ENCODE measurements at regions not wholly inside any gene's neighbourhood (a gene's known extent, or its start where the extent isn't known, plus 50 kb on each side); places are given as distances from the start of the nearest gene placed in this dataset.
A peak's percentile ranks its signal among the peaks of the same experiment; 100 is the strongest.

DNA sequence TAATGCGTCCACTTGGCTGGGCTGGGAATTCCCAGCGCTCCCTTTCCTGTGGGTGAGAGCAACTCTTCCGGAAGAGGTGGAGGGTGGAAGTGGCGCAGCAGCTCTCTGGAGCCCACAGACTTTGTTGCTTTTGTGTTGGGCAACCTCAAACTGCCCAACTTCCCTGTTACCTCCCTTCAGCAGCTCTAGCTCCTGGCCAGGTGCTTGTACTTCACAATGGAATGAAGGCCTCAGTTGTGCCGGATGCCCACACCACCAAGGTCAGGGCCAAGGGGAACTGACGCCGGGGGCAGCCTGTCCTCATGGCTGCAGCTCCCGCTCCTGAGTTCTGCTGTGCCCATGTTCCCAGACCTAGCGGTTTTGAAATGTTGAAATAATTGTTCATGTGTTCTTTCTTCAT is 322.9 kb downstream of the GALR1 start:
- no peak for DNase-seq (ENCODE audit: low spot score)

DNA sequence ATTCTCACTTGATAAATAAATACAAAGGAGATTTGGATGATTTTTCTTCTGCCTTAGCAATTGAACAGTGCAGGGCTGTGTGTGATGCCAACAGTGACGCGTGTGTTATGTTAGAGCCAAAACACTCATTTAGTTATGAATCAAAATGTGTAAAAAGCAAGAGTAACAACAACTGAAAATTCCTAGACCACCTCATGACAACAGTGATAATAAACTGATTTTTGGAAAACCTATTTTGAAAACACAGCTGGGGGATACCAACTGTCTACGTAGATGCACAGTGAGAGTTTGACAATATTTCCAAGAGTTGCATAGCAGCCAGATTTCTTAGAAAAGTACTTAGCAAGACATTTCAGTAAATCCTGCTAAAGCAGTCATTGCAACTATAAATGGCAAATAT is 323.9 kb downstream of the GALR1 start:
- no peak for DNase-seq (ENCODE audit: low spot score)

- DNase-seq (ENCODE audit: low spot score), result peak; percentile 3
Measured at GRCh38 chr18:77590943-77591515, 341.4 kb downstream of the GALR1 start.

DNA sequence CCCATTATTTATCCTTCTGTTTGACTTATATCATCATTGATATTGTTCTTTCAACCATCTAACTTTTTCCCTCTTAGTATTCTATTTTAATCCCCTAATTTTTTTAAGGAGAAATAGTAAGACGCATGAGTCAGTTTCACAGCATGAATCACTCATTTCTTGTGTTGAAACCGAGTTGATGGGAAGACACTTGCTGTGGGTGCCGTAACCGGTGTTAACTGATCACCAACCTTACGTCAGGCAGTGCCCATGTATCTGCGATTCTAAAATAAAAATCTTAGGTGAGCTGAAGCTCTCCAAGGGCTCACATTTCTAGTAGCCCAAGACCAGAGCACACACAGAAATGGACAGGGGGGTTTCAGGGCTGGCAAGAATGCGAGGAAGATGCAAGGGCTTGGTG is 348.1 kb downstream of the GALR1 start:
- peak; percentile 3 for DNase-seq (ENCODE audit: low spot score)

DNA sequence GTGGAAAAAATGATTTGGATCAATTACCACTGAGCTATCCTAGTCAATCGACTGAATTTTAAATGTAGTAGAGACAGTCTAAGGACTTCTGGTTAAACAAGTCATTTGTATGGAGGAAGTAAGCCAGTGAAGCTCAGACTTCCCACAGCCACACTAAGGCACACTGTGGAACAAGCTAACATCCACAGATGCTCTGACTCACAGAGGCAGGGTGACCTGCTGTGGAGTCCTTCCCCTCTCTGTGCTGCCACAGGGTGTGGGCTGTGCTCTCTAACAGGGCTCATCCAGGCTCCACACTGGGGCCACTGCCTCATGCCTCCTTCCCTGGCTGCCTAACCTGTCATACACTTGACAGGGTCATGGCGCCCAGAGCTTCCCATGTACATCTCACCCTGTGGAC is 351.0 kb downstream of the GALR1 start:
- DNase-seq (ENCODE audit: low spot score), result no peak

DNA sequence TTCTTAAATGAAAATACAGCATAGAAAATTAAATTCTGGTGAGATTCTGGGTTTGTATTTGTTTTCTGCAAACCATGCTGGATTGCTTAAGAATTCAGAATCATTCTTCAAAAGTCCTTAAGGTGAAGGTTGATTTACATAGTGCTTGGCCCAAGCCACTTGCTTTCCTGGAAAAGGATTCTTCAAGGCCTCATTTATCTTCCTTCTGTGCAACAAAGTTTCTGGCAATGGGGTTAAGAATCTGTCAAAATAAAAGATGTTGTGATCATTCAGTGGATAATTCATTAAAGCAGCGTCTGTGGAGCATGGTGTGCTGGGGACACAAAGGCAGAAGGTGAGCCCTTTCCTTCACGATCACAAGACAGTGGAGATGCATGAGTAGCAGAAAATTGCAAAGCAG is 351.9 kb downstream of the GALR1 start:
- DNase-seq (ENCODE audit: low spot score), result no peak

- DNase-seq (ENCODE audit: low spot score), result no peak
Measured at GRCh38 chr18:77607087-77607486, 357.4 kb downstream of the GALR1 start.

- no peak for DNase-seq (ENCODE audit: low spot score)
Measured at GRCh38 chr18:77608807-77609206, 359.2 kb downstream of the GALR1 start.

DNA sequence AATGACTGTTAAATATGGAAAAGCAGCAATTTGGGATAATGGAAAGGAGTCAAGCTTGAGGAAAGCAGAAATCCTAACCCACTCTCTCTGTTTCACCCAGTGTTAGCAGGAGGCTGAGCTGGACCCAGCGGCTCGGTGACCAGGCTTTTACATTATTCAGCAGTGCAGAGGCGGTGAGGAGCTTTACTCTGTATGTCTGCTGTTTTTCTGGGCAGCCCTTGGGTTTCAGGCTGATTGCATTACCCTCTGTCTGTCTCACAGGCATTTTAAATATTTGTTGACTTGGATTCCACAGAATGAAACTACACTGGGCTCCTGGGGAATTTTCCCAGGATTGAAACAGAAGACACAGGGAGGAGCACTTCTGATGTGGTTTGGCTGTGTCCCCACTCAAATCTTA is 368.0 kb downstream of the GALR1 start:
- DNase-seq (ENCODE audit: low spot score), result no peak

GRCh38 chr18:77619525-77619924 is 369.9 kb downstream of the GALR1 start:
- DNase-seq (ENCODE audit: low spot score), result no peak

DNA sequence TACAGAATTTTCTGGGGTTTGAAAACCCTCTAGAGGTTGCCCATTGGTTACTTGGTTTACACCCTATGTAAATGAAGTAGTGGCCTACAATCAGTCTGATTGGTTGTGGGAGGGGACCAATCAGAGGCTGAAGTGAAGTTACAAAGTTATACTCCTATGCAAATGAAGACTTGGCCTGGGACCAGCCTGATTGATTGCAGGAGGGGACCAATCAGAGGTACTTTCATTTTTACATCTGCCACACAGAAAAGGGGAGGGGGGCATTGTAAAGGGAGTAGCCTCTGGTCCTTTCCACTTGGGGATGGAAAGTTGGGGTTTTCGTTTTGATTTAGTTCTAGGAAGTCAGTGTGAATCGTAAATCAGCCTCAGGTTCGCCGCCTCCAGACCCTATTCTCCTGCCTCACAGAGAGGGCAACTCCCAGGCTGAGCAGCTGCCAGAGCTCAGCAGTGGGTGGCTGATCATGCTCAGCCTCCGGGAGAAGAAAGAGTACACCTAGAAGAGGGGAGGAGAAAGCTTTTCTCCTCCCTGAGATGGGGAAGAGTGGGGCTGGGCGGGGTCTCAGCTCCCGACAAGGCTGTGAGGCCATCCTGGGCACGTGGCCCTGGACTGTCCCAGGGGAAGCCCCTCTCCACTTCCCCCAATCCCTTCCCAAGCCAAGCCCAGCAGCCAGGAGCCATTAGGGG is 372.5 kb downstream of the GALR1 start:
- no peak for DNase-seq (ENCODE audit: low spot score)

DNA sequence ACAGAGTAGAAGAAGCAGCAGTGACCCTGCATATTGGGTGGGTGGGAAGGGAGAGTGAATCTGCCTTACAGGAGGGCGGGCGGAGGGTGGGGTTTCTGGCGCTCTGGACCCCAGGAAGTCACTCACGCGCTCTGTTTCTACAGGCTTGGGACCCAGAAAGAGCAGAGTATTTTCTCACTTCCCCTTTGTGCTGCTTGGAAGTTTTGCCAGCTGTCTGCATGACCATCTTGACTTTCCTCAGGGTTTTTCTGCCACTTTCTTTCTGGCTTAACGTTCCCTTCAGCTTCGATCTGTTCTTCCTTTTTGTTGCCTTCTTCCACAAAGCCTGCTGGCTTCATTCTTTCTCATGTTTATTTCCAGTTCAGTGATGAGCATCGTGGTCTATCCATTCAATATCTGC is 383.1 kb downstream of the GALR1 start:
- no peak for DNase-seq (ENCODE audit: low spot score)

DNA sequence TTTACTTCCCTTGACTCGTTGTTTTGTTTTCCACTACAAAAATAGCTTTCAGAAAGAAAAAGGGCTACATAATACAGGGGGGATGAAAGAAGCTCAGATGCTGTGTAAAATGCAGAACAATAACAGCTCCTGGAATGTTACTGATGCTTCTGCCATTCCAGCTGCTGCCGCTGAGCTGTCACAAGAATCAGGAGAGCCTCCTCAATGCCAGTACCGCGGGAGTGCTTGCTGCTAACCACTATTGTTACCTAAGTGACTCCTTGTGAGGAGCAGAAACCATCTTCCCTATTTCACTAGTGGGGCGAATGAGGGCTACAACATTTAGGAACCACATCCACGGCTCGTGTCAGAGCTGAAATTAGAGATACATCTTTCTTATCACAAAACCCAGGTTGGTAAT is 384.8 kb downstream of the GALR1 start:
- no peak for DNase-seq (ENCODE audit: low spot score)

DNA sequence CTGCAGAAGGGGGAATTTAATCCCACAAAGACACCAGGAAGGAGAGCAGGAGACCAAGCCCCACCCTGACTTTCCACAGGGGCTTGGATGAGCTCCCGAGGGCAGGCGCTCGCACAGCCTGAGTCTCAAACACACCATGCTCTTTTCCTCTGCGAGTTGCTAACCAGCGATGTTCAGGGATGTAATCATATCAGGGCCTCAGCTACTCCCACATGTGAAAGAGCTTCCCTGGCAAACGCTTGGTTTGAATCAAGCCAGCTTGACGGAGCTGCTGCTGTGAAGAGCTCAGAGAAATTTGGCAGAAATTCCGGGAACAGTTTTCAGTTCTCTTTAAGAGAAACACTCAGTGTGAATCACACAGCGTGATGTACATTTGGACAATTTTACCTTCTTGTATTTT is 385.8 kb downstream of the GALR1 start:
- no peak for DNase-seq (ENCODE audit: low spot score)

DNA sequence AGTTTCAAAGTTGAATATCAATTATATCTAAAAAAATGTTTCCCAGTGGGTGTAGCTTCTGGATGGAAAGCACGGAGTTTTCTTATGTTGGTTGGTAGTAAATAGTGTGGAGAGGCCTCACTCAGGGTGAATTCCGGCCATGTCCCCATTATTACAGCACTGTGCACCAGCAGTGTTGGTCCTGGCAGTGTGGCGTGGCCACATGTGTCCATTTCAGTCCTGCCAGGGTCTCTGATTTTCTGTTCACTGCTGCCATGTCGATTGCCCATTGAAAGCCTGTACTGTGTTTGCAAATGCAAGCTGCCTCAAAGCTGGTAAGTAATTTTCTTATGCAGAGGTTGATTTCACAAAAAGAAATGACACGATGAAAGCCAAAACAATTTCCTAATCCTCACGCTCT is 386.2 kb downstream of the GALR1 start:
- no peak for DNase-seq (ENCODE audit: low spot score)

- DNase-seq (ENCODE audit: low spot score), result no peak
Measured at GRCh38 chr18:77645170-77645872, 395.7 kb downstream of the GALR1 start.

GRCh38 chr18:77647472-77647871 is 397.8 kb downstream of the GALR1 start:
- DNase-seq (ENCODE audit: low spot score), result no peak

DNA sequence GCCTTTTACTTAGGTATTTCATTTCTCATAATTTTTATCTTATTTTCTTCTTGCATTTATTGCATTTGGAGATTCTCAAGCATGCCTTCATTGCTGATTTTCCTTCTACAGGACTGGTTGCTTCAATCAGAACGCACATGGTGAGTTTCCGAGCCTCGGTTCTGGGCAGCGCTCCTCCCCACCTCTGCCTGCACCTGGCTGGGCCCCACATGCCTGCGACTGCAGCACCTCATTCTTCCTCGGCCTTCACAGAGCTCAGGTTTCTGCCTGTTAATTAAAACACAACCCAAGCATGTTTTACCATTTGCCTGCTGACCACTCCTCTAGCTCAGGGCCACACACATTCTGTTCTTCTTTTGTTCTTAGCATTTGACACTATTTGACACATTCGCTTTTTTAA is 398.8 kb downstream of the GALR1 start:
- DNase-seq (ENCODE audit: low spot score), result no peak

DNA sequence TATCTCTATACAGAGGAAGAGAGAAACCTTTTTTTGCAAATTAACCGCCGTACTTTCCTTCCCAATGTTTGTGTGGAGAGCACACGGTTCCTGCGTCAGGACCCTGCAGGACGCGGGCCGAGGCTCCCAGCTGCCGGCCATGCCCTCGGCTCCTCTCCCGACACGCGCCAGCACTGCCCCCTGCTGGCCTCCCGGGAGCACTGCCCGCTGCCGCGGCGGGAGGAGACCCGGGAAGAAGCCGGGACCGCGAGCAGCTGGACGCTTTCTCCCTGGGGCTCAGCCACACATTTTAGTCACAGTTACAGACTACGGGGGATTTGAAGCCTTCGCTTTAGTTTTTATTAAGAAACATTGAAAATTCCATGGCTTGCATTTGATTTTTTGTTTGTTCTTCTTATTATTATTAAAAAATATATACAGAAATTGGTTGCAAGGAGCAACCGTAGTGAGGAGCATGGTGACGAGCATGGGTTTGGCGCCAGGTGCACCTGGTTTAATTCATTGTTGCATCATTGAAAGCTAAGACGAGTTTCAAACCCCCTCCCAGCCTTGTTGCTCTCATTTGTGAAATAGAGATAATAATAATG is 401.2 kb downstream of the GALR1 start:
- no peak for DNase-seq (ENCODE audit: low spot score)

DNA sequence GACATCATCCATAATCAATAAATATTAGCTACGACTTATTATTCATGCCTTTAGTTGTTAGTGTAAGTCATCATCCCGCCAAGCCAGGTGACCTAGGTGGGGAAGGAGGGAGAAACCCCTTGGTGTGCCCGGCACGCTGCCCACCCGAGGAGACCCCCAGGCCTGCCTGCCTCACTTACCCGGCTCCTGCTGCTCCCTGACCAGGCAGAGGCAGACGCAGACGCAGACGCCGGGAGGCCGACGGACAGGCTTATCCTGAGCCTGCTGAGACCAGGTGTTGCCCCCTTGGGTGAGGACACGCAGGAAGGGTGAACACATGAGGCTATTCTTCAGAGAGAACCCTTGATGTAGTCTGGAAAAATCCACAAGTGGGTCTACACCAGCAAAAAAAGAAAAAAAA is 401.8 kb downstream of the GALR1 start:
- no peak for DNase-seq (ENCODE audit: low spot score)

DNA sequence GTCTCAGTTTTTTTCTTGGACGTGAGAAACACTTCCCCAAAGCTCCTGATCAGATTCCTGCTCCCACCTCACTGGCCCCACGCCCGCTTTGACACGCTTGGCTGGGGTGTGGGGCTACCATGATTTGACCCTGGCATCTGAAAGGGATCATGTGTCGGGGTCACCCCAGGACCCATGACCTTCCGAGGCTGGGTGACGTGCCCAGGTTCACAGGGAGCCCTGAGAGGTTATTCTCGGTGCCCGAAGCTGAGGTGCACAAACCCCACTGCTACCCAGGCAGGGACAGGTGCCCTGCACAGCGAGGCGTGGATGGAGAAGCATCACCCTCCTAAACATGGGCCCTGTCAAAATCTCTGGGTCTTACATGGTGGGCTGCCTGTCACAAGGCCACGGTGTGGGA is 404.1 kb downstream of the GALR1 start:
- no peak for DNase-seq (ENCODE audit: low spot score)

GRCh38 chr18:77654302-77654701 is 404.7 kb downstream of the GALR1 start:
- no peak for DNase-seq (ENCODE audit: low spot score)

- no peak for DNase-seq (ENCODE audit: low spot score)
Measured at GRCh38 chr18:77657651-77658298, 408.1 kb downstream of the GALR1 start.
